GM12873 (cell line): ENCODE measurements at regions not wholly inside any gene's neighbourhood (a gene's known extent, or its start where the extent isn't known, plus 50 kb on each side); places are given as distances from the start of the nearest gene placed in this dataset.

ENCODE experiments used
- CTCF ChIP-seq: IDR thresholded peaks from 2 replicates; pipeline ENCODE4 v1.5.1; 2012; ENCODE audit warnings: low read depth, mild to moderate bottlenecking, moderate library complexity, low read length, control low read depth; ENCODE audit not compliant: insufficient read depth; ENCODE audit errors: missing control alignments

- no peak for TF ChIP-seq CTCF
These were observed 130.6 kb downstream of the PTCHD1 start for GRCh38 chrX:23465105-23465791.

- no peak for TF ChIP-seq CTCF
These were observed 131.3 kb downstream of the PTCHD1 start for GRCh38 chrX:23465985-23466384.

DNA sequence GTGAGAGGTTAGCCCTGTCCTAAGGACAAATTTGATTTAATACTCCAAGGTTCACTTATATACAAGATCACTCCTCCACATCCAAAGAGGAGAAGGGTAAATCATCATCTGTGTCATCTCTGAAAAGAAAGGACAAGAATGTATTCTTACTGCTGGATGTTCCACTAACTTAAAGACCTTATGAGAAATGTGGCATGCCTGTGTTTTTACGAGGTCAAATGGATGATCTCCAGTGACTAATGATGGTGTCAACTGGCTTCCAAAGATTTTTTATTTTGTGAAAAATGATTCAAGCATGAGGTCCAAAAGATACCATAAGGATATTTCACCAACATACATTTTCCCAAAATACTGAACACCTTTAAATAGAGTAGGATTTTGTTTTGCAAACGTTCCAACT, 143.4 kb downstream of the PTCHD1 start:
- TF ChIP-seq CTCF, result no peak

DNA sequence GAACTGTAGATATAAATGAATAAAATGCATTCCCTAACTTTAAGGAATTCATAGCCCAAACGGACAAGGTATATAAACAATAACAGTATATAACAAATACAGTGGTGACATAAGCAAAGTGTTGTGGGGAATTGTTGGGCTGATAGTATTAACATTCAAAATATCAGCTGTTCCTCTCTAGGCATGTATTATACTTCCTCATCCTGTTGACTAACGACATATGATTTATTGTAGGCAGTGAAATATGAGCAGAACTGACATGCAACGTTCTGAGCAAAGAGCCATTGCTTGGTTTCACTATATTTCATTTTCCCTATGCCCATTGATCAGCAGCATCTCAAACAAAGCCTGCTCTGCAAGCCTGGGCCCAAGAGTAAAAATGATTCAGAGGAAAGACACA, 143.9 kb downstream of the PTCHD1 start:
- no peak for TF ChIP-seq CTCF

- no peak for TF ChIP-seq CTCF
These were observed 147.9 kb downstream of the PTCHD1 start for GRCh38 chrX:23482561-23482960.

DNA sequence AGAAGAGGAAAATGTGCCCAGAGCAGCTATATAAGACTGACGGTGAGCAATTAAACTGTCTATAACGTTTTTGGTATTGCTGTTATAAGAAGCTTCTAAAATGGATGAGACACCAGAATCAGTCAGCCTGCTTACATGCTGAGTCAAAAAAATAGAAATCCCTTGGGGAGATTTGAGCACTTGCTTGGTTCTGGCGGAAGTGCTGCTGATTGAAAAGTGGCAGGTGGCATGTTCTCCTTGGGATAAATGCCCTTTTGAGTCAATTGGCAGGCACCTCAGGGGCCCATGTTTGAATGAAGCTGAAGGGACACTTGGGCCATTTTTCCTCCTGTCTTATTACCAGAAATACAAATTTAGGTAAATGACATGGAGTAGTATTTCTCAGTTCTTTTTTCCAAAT, 148.7 kb downstream of the PTCHD1 start:
- TF ChIP-seq CTCF, result no peak

DNA sequence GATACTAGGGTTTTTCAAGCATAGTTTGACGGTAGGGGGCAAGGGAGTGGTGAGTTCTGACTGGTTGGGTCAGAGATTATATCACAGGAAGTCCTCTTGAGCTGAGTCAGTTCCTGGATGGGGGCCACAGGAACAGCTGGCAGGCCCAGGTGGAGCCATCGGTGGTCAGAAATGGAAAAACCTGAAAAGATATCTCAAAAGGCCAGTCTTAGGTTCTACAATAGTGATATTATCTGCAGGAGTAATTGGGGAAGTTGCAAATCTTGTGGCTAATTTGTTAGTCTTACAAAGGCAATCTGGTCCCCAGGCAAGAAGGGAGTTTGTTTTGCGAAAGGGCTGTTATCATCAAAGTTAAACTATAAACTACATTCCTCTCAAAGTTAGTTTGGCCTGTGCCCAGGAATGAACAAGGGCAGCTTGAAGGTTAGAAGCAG, 159.3 kb downstream of the PTCHD1 start:
- TF ChIP-seq CTCF, result no peak
